HL-60 (cell line): ENCODE measurements at regions not wholly inside any gene's neighbourhood (a gene's known extent, or its start where the extent isn't known, plus 50 kb on each side); places are given as distances from the start of the nearest gene placed in this dataset.

Experiments used
- CTCF ChIP-seq: IDR thresholded peaks from one replicate; pipeline ENCODE4 v1.5.1; 2011; ENCODE audit warnings: low read length, control low read depth, inconsistent platforms; ENCODE audit not compliant: insufficient read depth
- POLR2AphosphoS5 ChIP-seq: IDR thresholded peaks from 2 replicates; pipeline ENCODE4 v1.6.1; 2012; ENCODE audit warnings: low read depth
- SPI1 ChIP-seq: IDR thresholded peaks from 2 replicates; pipeline ENCODE4 v1.6.1; 2012; ENCODE audit warnings: low read depth, mild to moderate bottlenecking, borderline replicate concordance

GRCh38 chr19:13633109-13633508 is 126.8 kb upstream of the CACNA1A start:
- no peak for TF ChIP-seq CTCF
- TF ChIP-seq POLR2AphosphoS5 = no peak
- no peak for TF ChIP-seq SPI1
